H1 (cell line): ENCODE measurements at regions not wholly inside any gene's neighbourhood (a gene's known extent, or its start where the extent isn't known, plus 50 kb on each side); places are given as distances from the start of the nearest gene placed in this dataset.

Experiments
- ATF3 ChIP-seq: IDR thresholded peaks from 2 replicates; pipeline ENCODE4 v1.6.1; 2011; ENCODE audit warnings: low read depth, mild to moderate bottlenecking, low read length; ENCODE audit not compliant: insufficient read depth
- CTCF ChIP-seq, 3 experiments: IDR thresholded peaks; 1 replicate in 2 of 3; 2 replicates in 1 of 3; pipeline versions ENCODE4 v1.5.1 to v1.6.1; 2011; ENCODE audit warnings: low read length in 3 of 3, mild to moderate bottlenecking in 3 of 3, inconsistent platforms in 2 of 3, low read depth in 1 of 3, moderate library complexity in 1 of 3; ENCODE audit not compliant: insufficient read depth in 1 of 3; ENCODE audit errors: control extremely low read depth in 1 of 3
- USF2 ChIP-seq: IDR thresholded peaks from 2 replicates; pipeline ENCODE4 v1.6.1; 2011; ENCODE audit warnings: low read length, improper control_type of control experiment
- TF ChIP-seq, protein P1 (sequence below): fragments of 300-600 bp; sonication (generic); IDR thresholded peaks from 2 replicates; pipeline ENCODE4 v1.7.1; 2012; ENCODE audit warnings: low read length, moderate library complexity, mild to moderate bottlenecking, inconsistent platforms; ENCODE audit not compliant: insufficient replicate concordance
- TF ChIP-seq, protein P2 (sequence below): IDR thresholded peaks from 2 replicates; pipeline ENCODE4 v1.6.1; 2012; ENCODE audit warnings: inconsistent platforms

GRCh38 chr2:225122007-225122406 is 79.7 kb upstream of the DOCK10 start (continued):
- TF ChIP-seq, protein P1, sequence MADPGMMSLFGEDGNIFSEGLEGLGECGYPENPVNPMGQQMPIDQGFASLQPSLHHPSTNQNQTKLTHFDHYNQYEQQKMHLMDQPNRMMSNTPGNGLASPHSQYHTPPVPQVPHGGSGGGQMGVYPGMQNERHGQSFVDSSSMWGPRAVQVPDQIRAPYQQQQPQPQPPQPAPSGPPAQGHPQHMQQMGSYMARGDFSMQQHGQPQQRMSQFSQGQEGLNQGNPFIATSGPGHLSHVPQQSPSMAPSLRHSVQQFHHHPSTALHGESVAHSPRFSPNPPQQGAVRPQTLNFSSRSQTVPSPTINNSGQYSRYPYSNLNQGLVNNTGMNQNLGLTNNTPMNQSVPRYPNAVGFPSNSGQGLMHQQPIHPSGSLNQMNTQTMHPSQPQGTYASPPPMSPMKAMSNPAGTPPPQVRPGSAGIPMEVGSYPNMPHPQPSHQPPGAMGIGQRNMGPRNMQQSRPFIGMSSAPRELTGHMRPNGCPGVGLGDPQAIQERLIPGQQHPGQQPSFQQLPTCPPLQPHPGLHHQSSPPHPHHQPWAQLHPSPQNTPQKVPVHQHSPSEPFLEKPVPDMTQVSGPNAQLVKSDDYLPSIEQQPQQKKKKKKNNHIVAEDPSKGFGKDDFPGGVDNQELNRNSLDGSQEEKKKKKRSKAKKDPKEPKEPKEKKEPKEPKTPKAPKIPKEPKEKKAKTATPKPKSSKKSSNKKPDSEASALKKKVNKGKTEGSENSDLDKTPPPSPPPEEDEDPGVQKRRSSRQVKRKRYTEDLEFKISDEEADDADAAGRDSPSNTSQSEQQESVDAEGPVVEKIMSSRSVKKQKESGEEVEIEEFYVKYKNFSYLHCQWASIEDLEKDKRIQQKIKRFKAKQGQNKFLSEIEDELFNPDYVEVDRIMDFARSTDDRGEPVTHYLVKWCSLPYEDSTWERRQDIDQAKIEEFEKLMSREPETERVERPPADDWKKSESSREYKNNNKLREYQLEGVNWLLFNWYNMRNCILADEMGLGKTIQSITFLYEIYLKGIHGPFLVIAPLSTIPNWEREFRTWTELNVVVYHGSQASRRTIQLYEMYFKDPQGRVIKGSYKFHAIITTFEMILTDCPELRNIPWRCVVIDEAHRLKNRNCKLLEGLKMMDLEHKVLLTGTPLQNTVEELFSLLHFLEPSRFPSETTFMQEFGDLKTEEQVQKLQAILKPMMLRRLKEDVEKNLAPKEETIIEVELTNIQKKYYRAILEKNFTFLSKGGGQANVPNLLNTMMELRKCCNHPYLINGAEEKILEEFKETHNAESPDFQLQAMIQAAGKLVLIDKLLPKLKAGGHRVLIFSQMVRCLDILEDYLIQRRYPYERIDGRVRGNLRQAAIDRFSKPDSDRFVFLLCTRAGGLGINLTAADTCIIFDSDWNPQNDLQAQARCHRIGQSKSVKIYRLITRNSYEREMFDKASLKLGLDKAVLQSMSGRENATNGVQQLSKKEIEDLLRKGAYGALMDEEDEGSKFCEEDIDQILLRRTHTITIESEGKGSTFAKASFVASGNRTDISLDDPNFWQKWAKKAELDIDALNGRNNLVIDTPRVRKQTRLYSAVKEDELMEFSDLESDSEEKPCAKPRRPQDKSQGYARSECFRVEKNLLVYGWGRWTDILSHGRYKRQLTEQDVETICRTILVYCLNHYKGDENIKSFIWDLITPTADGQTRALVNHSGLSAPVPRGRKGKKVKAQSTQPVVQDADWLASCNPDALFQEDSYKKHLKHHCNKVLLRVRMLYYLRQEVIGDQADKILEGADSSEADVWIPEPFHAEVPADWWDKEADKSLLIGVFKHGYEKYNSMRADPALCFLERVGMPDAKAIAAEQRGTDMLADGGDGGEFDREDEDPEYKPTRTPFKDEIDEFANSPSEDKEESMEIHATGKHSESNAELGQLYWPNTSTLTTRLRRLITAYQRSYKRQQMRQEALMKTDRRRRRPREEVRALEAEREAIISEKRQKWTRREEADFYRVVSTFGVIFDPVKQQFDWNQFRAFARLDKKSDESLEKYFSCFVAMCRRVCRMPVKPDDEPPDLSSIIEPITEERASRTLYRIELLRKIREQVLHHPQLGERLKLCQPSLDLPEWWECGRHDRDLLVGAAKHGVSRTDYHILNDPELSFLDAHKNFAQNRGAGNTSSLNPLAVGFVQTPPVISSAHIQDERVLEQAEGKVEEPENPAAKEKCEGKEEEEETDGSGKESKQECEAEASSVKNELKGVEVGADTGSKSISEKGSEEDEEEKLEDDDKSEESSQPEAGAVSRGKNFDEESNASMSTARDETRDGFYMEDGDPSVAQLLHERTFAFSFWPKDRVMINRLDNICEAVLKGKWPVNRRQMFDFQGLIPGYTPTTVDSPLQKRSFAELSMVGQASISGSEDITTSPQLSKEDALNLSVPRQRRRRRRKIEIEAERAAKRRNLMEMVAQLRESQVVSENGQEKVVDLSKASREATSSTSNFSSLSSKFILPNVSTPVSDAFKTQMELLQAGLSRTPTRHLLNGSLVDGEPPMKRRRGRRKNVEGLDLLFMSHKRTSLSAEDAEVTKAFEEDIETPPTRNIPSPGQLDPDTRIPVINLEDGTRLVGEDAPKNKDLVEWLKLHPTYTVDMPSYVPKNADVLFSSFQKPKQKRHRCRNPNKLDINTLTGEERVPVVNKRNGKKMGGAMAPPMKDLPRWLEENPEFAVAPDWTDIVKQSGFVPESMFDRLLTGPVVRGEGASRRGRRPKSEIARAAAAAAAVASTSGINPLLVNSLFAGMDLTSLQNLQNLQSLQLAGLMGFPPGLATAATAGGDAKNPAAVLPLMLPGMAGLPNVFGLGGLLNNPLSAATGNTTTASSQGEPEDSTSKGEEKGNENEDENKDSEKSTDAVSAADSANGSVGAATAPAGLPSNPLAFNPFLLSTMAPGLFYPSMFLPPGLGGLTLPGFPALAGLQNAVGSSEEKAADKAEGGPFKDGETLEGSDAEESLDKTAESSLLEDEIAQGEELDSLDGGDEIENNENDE, result no peak
- TF ChIP-seq CTCF (IDR thresholded peaks at IDR 0.05; ENCODE audit: control extremely low read depth in 1 of 3, insufficient read depth in 1 of 3, low read depth in 1 of 3, low read length in 3 of 3), result no peak
- TF ChIP-seq, protein P2, sequence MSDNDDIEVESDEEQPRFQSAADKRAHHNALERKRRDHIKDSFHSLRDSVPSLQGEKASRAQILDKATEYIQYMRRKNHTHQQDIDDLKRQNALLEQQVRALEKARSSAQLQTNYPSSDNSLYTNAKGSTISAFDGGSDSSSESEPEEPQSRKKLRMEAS, result no peak
- no peak for TF ChIP-seq ATF3
- no peak for TF ChIP-seq USF2
